ENCODE measurements at regions not wholly inside any gene's neighbourhood (a gene's known extent, or its start where the extent isn't known, plus 50 kb on each side); places are given as distances from the start of the nearest gene placed in this dataset.

DNA sequence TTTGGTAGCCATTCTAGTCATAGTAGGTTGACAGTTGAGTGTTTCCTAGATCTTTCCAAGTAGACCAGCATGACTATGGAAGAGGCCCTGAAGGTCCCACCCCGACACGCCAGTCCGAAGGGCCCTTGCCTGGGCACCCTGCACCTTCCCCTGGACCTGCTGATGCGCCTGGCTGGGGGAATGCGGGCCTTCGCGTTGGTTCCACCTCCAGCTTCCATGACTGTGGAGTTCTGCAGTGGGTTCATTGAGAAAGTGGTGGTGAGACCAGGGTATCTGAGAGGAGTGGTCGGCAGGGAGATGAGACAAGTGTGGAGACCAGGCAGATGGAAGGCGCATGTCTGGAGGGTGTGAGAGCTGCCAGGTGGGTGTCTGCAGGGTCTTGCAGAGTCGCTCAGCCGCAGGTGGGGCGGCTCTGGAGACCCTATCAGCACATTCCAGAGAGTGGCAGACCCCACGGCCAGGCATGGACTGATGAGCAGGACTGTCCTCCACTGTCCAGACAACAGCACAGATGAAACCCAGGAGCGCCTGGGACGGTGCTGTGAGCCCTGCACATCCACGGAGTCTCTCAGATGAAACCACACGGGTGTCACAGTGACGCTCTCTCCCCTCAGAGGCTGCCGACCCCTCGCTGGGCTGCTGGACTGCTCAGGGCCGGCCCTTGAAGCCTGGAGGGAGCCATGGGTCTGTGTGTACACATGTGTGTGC lies 182.5 kb upstream of the HDAC4 start:
- no peak for DNase-seq (ENCODE audit: low read depth in 1 of 2, low spot score in 1 of 2)
- in situ Hi-C loops (cut with HindIII; ENCODE audit: low pct_unique_long_range_greater_than_20kb, low sequenced_read_pairs), result no loop called here
- TF ChIP-seq JUND (IDR thresholded peaks at IDR 0.05; ENCODE audit: low read depth), result no peak

- DNase-seq (ENCODE audit: low read depth in 1 of 2, low spot score in 1 of 2), result no peak
- TF ChIP-seq JUND (IDR thresholded peaks at IDR 0.05; ENCODE audit: low read depth), result no peak
- in situ Hi-C loops (cut with HindIII; ENCODE audit: low pct_unique_long_range_greater_than_20kb, low sequenced_read_pairs), result no loop called here
Observed at GRCh38 chr2:239582476-239582875, 181.7 kb upstream of the HDAC4 start.

- TF ChIP-seq JUND (IDR thresholded peaks at IDR 0.05; ENCODE audit: low read depth), result no peak
- no peak for DNase-seq (ENCODE audit: low read depth in 1 of 2, low spot score in 1 of 2)
- in situ Hi-C loops (cut with HindIII; ENCODE audit: low pct_unique_long_range_greater_than_20kb, low sequenced_read_pairs), result no loop called here
Observed at GRCh38 chr2:239581352-239581901, 180.6 kb upstream of the HDAC4 start.

DNA sequence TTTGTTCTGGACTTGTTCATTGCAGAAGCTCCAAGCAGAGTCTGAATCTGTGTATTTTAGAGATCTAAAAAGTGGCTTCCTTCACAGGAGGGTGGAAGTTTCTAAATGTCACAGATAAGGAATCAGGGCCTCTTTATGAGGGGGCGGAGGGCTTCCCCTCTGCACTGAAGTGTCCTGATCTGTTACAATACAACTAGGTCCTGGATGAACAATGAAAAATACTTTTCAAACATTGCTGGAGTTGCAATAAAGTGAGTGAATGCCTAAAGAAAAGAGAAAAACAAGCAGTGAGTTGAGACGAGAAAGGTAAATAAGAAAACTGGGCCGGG lies 179.3 kb upstream of the HDAC4 start:
- in situ Hi-C loops (cut with HindIII; ENCODE audit: low pct_unique_long_range_greater_than_20kb, low sequenced_read_pairs), result no loop called here
- no peak for DNase-seq (ENCODE audit: low read depth in 1 of 2, low spot score in 1 of 2)
- TF ChIP-seq JUND (IDR thresholded peaks at IDR 0.05; ENCODE audit: low read depth), result no peak

GRCh38 chr2:239579524-239580198 lies 178.8 kb upstream of the HDAC4 start:
- in situ Hi-C loops (cut with HindIII; ENCODE audit: low pct_unique_long_range_greater_than_20kb, low sequenced_read_pairs), result no loop called here
- no peak for DNase-seq (ENCODE audit: low read depth in 1 of 2, low spot score in 1 of 2)
- no peak for TF ChIP-seq JUND (IDR thresholded peaks at IDR 0.05; ENCODE audit: low read depth)

- in situ Hi-C loops (cut with HindIII; ENCODE audit: low pct_unique_long_range_greater_than_20kb, low sequenced_read_pairs), result no loop called here
- TF ChIP-seq JUND (IDR thresholded peaks at IDR 0.05; ENCODE audit: low read depth), result no peak
- no peak for DNase-seq (ENCODE audit: low read depth in 1 of 2, low spot score in 1 of 2)
Observed at GRCh38 chr2:239579081-239579480, 178.3 kb upstream of the HDAC4 start.

GRCh38 chr2:239578381-239578780 lies 177.6 kb upstream of the HDAC4 start:
- in situ Hi-C loops (cut with HindIII; ENCODE audit: low pct_unique_long_range_greater_than_20kb, low sequenced_read_pairs), result no loop called here
- DNase-seq (ENCODE audit: low read depth in 1 of 2, low spot score in 1 of 2), result no peak
- no peak for TF ChIP-seq JUND (IDR thresholded peaks at IDR 0.05; ENCODE audit: low read depth)

GRCh38 chr2:239577935-239578334 lies 177.1 kb upstream of the HDAC4 start:
- in situ Hi-C loops (cut with HindIII; ENCODE audit: low pct_unique_long_range_greater_than_20kb, low sequenced_read_pairs), result no loop called here
- no peak for DNase-seq (ENCODE audit: low read depth in 1 of 2, low spot score in 1 of 2)
- no peak for TF ChIP-seq JUND (IDR thresholded peaks at IDR 0.05; ENCODE audit: low read depth)

DNA sequence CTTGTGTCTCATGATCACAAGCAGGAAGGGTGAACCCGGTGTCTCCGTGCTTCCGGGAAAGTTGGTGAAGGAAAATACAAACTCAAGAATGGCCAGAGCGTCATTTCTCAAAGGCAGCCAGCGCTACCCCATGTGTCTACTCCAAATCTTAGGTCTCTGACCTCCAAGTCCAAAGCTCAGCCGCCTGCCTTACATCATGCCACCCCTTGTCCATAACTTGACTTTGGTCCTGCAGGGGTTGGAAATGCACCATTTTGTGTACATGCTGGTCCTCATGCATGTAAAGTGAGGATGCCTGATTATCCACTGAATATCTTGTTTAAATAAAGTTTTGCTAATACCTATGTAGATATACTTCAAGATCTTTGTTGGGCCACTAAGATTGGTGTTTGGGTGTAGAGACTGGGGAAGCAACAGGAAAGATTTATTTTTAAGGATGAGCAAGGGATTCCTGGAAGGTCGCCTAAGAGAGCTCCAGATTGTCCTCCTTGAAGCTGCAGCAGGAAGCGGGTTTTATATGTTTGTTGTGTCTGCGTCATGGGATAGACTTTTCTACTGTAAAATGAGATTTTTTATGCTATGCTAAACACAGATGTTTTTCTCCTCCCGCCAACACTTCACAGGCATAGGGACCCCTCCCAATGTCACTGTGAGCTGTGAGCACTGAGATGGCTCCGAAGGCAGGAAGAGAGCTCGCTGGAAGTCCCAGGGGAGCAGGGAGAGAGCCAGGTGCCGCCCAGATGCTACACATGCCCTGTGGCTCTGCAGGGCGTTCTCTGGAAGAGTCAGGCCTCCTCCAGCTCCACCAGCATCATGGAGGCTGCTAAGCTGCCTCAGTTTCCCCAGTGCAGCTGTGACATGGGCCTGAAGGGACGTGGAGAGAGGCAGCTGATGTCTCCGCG lies 176.2 kb upstream of the HDAC4 start:
- no peak for DNase-seq (ENCODE audit: low read depth in 1 of 2, low spot score in 1 of 2)
- in situ Hi-C loops (cut with HindIII; ENCODE audit: low pct_unique_long_range_greater_than_20kb, low sequenced_read_pairs), result no loop called here
- TF ChIP-seq JUND (IDR thresholded peaks at IDR 0.05; ENCODE audit: low read depth), result no peak

DNA sequence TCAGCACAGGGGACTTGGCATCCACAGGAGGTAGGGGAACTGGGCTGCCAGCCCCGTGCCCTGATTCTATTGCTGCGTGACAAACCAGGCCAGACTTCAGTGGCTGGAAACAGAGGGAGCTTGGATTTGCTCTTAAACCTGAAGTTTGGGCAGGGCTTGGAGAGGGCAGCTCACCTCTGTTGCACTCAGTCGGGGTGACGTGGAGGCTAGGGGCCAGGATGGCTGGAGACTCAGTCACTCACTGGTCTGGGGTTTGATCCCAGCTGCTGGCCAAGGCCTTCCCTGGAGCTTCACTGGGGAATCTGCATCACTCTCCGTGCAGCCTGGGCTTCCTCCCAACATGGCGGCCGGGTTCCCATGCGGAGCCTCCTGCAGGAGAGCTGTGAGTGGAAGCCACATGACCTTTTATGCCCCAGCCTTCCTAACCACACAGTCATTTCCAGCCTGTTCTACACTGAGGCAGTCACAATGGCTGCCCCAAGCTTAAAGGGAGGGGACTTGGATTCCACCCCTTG lies 175.2 kb upstream of the HDAC4 start:
- no peak for TF ChIP-seq JUND (IDR thresholded peaks at IDR 0.05; ENCODE audit: low read depth)
- DNase-seq (ENCODE audit: low read depth in 1 of 2, low spot score in 1 of 2), result no peak
- in situ Hi-C loops (cut with HindIII; ENCODE audit: low pct_unique_long_range_greater_than_20kb, low sequenced_read_pairs), result no loop called here

DNA sequence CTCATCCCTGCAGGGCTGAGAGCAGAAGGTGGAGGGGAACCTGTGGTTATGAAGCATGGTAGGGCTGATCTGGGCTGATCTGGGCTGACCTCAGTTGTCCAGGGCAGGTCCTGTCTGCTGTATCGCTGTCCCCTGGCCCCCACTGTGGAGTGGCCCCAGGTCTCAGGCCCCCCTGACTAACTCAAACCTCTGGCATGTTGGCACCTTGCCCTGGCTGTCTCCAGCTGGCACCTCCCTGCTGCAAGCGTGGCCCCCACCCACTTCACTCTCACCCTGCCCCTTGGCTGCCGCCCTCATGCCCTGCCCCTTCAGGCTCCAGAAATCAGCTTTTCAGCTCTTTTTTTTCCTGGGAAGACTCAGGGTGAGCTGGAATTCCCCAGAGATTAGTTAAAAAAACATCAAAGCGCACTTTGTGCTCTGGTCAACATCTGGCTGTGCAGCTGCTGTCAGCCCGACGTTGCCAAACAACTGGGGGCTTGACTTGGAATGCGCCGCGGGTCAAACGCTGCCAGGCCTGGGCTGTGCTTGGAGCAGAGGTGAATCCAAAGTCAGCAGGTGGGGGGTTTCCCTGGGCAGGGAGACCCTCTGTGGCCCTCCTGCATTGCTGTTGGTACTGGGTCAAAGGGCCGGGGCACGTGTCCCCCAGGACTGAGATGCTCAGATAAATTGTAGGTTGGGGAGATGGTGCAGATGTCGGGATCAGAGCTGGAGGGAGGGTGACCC lies 173.8 kb upstream of the HDAC4 start:
- in situ Hi-C loops (cut with HindIII; ENCODE audit: low pct_unique_long_range_greater_than_20kb, low sequenced_read_pairs), result no loop called here
- TF ChIP-seq JUND (IDR thresholded peaks at IDR 0.05; ENCODE audit: low read depth), result no peak
- no peak for DNase-seq (ENCODE audit: low read depth in 1 of 2, low spot score in 1 of 2)

DNA sequence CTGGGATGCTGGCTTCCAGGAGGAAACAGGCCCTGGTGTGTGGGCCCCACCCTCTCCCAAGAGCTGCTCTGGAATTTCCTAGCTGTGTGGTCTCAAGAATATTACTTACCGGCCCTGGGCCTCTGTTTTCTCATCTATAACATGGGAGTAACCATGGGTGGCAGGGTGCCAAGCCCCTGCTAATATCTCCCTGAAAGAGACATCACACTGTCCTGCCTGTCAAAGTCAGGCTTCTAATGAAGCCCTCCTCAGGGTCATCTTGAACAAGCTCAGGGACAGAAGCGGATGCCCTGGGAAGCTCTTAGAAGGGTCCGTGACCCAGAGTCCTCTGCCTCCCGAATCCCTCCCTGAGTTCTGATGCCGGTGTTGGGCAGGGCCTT lies 173.2 kb upstream of the HDAC4 start:
- in situ Hi-C loops (cut with HindIII; ENCODE audit: low pct_unique_long_range_greater_than_20kb, low sequenced_read_pairs), result no loop called here
- no peak for DNase-seq (ENCODE audit: low read depth in 1 of 2, low spot score in 1 of 2)
- no peak for TF ChIP-seq JUND (IDR thresholded peaks at IDR 0.05; ENCODE audit: low read depth)
